ENCODE measurements at regions not wholly inside any gene's neighbourhood (a gene's known extent, or its start where the extent isn't known, plus 50 kb on each side); places are given as distances from the start of the nearest gene placed in this dataset.

DNA sequence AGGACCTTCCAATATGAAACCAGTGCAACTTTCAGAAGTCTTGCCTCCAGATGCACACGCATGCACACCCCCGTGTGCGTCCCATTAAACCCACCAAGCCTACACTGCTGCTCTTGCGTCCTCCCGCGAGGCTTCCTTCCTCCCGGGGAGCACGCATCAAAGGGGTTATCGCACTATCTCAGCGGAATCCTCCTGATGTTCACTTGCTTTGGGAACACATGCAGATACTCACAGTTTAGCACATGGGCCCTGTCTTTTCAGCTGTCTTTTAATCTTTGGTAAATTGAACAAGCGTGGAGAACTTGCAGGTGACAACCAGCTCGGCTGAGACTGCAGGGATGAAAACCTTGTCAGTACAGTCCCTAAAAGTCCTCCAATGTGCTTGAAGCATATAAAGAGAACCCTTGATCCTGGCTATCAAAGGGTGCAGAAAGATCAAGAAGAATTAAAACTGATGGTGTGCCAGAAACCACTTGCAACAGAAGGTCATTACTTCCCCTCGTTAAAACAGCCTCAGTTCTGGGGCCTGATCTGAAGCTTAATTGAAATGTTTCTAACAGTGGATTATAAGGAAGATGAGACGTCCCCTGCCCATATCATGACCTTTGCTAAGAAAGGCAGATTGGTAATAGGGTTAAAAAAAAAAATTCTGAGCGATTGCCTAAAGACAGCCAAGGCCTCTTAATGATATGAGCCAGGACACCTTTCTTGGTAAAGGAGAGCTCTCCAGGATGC, 149.4 kb upstream of the LMO4 start:
- intact Hi-C loops (cut with micrococcal nuclease) = no loop called here
- CTCF ChIA-PET (ENCODE audit: low intra/inter-chr PET ratio) = no interaction called here
- Histone ChIP-seq H3K79me2 (ENCODE audit: control insufficient read depth, insufficient read depth, low read length) (no peaks in the 10 kb centered on the region), H3K4me1 (replicated peaks in 1 of 2; ENCODE audit: control insufficient read depth in 2 of 2, insufficient read depth in 2 of 2, low read length in 2 of 2) (peaks cover 0 to 6% of the 10 kb centered on the region in 2 experiments; a peak in 1 of 5 replicates), H4K20me1 (replicated peaks; ENCODE audit: control insufficient read depth, insufficient read depth, low read length) (0 out of 2 replicates have a peak, but pooled peaks cover 12% of the 10 kb centered on the region), H3K4me2 (ENCODE audit: insufficient read depth, low read length) (no peak overlapping the region), H3K4me3 (no peak overlapping the region), H3K9me3 (replicated peaks; ENCODE audit: control insufficient read depth, insufficient read depth, low read depth, low read length) (no peaks in the 10 kb centered on the region), H3K9ac (ENCODE audit: insufficient read depth in 1 of 2, low read depth in 2 of 2, low read length in 2 of 2) (no peak overlapping the region), H3K27me3 (ENCODE audit: control insufficient read depth in 2 of 2, insufficient read depth in 2 of 2, low read length in 2 of 2) (peaks cover 12 to 30% of the 10 kb centered on the region in 2 experiments), H3K9me1 (ENCODE audit: control insufficient read depth, insufficient read depth, low read length) (no peaks in the 10 kb centered on the region), H3K27ac (ENCODE audit: extremely low read depth, low read depth, low read length) (no peak overlapping the region), H2AFZ (ENCODE audit: low read depth, low read length) (no peak overlapping the region), H3K36me3 (ENCODE audit: control insufficient read depth, insufficient read depth, low read length) (no peaks in the 10 kb centered on the region)
- POLR2A ChIA-PET = interaction anchor here (0.6 to 1.4 kb wide), 2 partner anchors 12 to 396 kb away, joined by 3 read pairs; no protein-coding TSS in a partner anchor
- TF ChIP-seq ZNF408 (CRISPR knock-in tag; IDR thresholded peaks at IDR 0.05; ENCODE audit: low read depth) (no peak), TRIM28 (IDR thresholded peaks at IDR 0.05) (no peak), ZNF175 (CRISPR knock-in tag; IDR thresholded peaks at IDR 0.05; ENCODE audit: low read depth) (no peak), CTBP1 (IDR thresholded peaks at IDR 0.05; ENCODE audit: borderline replicate concordance) (no peak), CHD1 (IDR thresholded peaks at IDR 0.05; ENCODE audit: low read length) (no peak)
- TF ChIP-seq, protein P1, sequence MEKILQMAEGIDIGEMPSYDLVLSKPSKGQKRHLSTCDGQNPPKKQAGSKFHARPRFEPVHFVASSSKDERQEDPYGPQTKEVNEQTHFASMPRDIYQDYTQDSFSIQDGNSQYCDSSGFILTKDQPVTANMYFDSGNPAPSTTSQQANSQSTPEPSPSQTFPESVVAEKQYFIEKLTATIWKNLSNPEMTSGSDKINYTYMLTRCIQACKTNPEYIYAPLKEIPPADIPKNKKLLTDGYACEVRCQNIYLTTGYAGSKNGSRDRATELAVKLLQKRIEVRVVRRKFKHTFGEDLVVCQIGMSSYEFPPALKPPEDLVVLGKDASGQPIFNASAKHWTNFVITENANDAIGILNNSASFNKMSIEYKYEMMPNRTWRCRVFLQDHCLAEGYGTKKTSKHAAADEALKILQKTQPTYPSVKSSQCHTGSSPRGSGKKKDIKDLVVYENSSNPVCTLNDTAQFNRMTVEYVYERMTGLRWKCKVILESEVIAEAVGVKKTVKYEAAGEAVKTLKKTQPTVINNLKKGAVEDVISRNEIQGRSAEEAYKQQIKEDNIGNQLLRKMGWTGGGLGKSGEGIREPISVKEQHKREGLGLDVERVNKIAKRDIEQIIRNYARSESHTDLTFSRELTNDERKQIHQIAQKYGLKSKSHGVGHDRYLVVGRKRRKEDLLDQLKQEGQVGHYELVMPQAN (IDR thresholded peaks at IDR 0.05; ENCODE audit: borderline replicate concordance) = no peak
- ATAC-seq = no peak
- WGBS (ENCODE audit: insufficient coverage, low coverage, missing lambda C conversion rate) = 1% methylated on average over 12 of the region's 15 CpGs
- DNase-seq (ENCODE audit: extremely low read depth in 1 of 4, low spot score in 3 of 4) = no peak
- no peak for FAIRE-seq
- in situ Hi-C loops (cut with MboI) = no loop called here
- no TSS peak for BruUV-seq (replicated peaks)
